Activated naive CD8-positive, alpha-beta T cell treated with anti-CD3 and anti-CD28 coated beads for 36 hours (primary cell): ENCODE measurements at regions not wholly inside any gene's neighbourhood (a gene's known extent, or its start where the extent isn't known, plus 50 kb on each side); places are given as distances from the start of the nearest gene placed in this dataset.

ENCODE experiments used
- DNase-seq: peaks from one replicate; pipeline ENCODE4 v3.0.0; 2021
- H3K27ac Mint-ChIP-seq: one replicate; pipeline ENCODE4 v1.8.0; 2022; ENCODE audit warnings: mild to moderate bottlenecking, moderate library complexity, mixed read lengths
- H3K27me3 Mint-ChIP-seq: one replicate; pipeline ENCODE4 v1.8.0; 2022; ENCODE audit warnings: mild to moderate bottlenecking, mixed read lengths
- H3K36me3 Mint-ChIP-seq: one replicate; pipeline ENCODE4 v1.8.0; 2021; ENCODE audit warnings: mild to moderate bottlenecking, mixed read lengths
- H3K4me1 Mint-ChIP-seq: one replicate; pipeline ENCODE4 v1.8.0; 2021; ENCODE audit warnings: mixed read lengths
- H3K4me3 Mint-ChIP-seq: one replicate; pipeline ENCODE4 v1.8.0; 2022; ENCODE audit warnings: mild to moderate bottlenecking, moderate library complexity, mixed read lengths
- H3K9me3 Mint-ChIP-seq: one replicate; pipeline ENCODE4 v1.8.0; 2022; ENCODE audit warnings: mixed read lengths

DNA sequence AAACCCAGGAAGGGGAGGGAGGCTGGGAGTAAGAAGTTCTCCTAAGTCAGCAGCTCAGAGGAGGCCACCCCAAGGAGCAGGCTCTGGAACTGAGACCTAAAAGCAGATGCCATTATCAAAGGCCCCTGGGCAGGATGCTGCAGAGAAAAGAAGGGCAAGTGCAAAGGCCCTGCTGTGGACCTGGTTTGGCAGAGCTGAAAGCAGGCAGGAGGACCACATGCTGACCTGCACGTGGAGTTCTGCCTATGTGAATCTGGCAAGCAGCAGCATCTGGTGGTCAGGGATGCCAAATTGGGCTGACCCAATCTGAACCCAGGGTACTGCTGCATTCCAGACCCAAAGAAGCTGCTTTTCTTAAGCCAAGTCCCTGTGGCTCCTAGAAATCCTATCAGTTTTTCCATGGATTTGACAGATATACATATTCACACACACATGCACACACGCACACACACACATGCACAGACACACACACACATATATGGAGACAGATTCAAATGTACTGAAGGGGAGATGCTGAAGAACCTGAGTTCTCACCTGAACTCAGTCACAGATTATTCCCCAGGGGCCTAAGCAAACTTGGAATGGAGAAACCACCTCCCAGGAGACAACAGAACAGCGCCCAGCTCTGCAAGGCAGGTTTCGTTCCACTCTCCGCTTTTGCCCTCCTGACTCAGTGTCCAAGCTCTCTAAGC, 119.9 kb downstream of the FOXA2 start:
- DNase-seq: no peak
- Mint-ChIP-seq H3K4me1 (no peaks in the 10 kb centered on the region), H3K27ac (no peak overlapping the region), H3K4me3 (no peak overlapping the region), H3K36me3 (no peaks in the 10 kb centered on the region), H3K9me3 (peaks cover 3% of the 10 kb centered on the region), H3K27me3 (peaks cover 11% of the 10 kb centered on the region)

- no peak overlapping the region for H3K4me3 Mint-ChIP-seq
- H3K4me1 Mint-ChIP-seq: no peaks in the 10 kb centered on the region
- H3K36me3 Mint-ChIP-seq: no peaks in the 10 kb centered on the region
- H3K27ac Mint-ChIP-seq: no peak overlapping the region
- DNase-seq: no peak
- peaks cover 3% of the 10 kb centered on the region for H3K9me3 Mint-ChIP-seq
- peaks cover 11% of the 10 kb centered on the region for H3K27me3 Mint-ChIP-seq
These were observed 121.1 kb downstream of the FOXA2 start for GRCh38 chr20:22462975-22463914.

DNA sequence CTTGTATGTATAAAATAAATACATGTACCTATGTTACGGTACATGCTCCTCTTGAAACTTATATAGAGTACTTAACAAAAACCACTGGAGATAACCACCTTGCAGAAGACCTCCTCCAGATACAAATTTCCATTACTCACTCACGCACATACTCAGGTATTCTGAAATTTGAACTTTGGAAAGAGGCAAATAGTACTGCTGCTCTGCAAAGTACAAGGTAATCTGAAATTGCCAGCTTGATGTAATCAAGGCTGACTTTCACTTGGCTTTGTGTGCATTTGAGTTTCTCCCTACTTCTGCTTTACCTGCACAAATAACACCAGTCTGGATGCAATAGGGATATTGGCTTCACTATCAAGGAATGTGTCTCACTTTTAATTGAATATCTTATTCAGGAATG, 123.6 kb downstream of the FOXA2 start:
- Mint-ChIP-seq H3K9me3 (no peaks in the 10 kb centered on the region), H3K27ac (no peak overlapping the region), H3K36me3 (no peaks in the 10 kb centered on the region), H3K4me1 (no peaks in the 10 kb centered on the region), H3K4me3 (no peak overlapping the region), H3K27me3 (peaks cover 7% of the 10 kb centered on the region)
- no peak for DNase-seq

DNA sequence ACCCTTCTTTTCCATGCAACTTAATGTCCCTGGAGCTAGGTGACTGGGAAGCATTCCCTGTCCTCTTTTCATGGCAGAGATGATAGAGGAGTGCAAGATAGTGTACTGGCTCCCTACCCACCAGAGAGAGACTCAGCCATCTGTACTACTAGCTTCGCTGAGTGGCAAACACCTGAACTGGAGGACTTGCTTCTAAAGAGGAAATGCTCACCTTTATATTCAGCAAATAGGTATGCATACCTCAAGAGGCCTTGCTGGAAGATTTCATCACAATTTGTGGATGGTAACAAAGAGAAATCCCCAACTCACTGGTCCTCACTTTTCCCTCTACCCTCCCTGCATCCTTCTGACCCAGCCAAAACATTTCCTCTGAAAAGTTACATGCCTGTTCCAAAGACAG, 124.1 kb downstream of the FOXA2 start:
- H3K4me1 Mint-ChIP-seq: no peaks in the 10 kb centered on the region
- no peaks in the 10 kb centered on the region for H3K9me3 Mint-ChIP-seq
- H3K27ac Mint-ChIP-seq: no peak overlapping the region
- no peak for DNase-seq
- peaks cover 5% of the 10 kb centered on the region for H3K27me3 Mint-ChIP-seq
- H3K36me3 Mint-ChIP-seq: no peaks in the 10 kb centered on the region
- no peak overlapping the region for H3K4me3 Mint-ChIP-seq

DNA sequence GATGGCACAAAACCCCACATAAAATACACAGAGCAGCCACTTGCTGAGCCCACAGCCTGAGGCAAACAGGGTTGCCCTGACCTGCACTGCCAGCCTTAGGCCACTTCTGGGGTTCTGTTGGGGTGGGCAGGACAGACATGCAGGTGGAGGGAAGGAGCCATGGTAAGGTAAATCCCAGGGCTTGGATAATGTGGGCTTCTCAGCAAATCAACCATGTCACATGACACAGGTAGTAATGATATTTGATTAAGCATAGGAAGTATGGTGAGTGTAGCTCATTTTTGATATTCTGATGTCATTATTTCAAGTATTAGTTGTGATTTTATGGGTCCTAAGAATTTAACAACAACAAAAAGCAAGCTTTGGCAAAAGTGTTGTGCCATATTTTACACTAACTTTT, 124.6 kb downstream of the FOXA2 start:
- Mint-ChIP-seq H3K4me3 (no peak overlapping the region), H3K36me3 (no peaks in the 10 kb centered on the region), H3K27ac (no peak overlapping the region), H3K9me3 (no peaks in the 10 kb centered on the region), H3K27me3 (no peaks in the 10 kb centered on the region), H3K4me1 (no peaks in the 10 kb centered on the region)
- DNase-seq: no peak

DNA sequence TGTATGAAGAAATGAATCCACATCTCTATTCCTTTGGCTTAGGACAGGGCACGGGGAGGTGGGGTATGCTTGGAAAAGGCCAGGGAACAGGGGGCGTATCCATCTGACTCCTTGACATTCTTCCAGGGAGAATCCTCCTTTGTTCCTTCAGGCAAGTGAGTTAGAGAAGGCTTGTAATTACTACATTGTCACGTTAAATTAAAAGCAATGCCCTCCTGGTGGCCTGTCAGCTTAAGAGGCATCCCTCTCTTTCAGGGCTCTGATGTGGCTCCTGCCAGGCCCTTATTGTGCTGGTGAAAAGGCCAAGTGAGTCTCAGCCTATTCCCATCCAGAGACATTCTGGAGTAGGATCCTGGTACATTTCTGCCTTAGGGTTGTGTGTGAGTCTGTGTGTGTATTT, 128.3 kb downstream of the FOXA2 start:
- Mint-ChIP-seq H3K27me3 (no peaks in the 10 kb centered on the region), H3K36me3 (no peaks in the 10 kb centered on the region), H3K4me1 (no peaks in the 10 kb centered on the region), H3K9me3 (peaks cover 1% of the 10 kb centered on the region), H3K4me3 (no peak overlapping the region), H3K27ac (no peak overlapping the region)
- no peak for DNase-seq

- Mint-ChIP-seq H3K27me3 (no peaks in the 10 kb centered on the region), H3K4me3 (no peak overlapping the region), H3K9me3 (peaks cover 1% of the 10 kb centered on the region), H3K4me1 (no peaks in the 10 kb centered on the region), H3K36me3 (no peaks in the 10 kb centered on the region), H3K27ac (no peak overlapping the region)
- no peak for DNase-seq
These were observed 129.1 kb downstream of the FOXA2 start for GRCh38 chr20:22455259-22455658.

GRCh38 chr20:22453244-22454080, 130.9 kb downstream of the FOXA2 start:
- peaks cover 1% of the 10 kb centered on the region for H3K9me3 Mint-ChIP-seq
- no peak overlapping the region for H3K27ac Mint-ChIP-seq
- no peaks in the 10 kb centered on the region for H3K27me3 Mint-ChIP-seq

GRCh38 chr20:22452442-22453011, 131.8 kb downstream of the FOXA2 start:
- H3K9me3 Mint-ChIP-seq: peaks cover 1% of the 10 kb centered on the region

More at GRCh38 chr20:22453244-22454080, 130.9 kb downstream of the FOXA2 start:
- Mint-ChIP-seq H3K4me1 (no peaks in the 10 kb centered on the region), H3K36me3 (no peaks in the 10 kb centered on the region), H3K4me3 (no peak overlapping the region)
- DNase-seq: no peak

DNA sequence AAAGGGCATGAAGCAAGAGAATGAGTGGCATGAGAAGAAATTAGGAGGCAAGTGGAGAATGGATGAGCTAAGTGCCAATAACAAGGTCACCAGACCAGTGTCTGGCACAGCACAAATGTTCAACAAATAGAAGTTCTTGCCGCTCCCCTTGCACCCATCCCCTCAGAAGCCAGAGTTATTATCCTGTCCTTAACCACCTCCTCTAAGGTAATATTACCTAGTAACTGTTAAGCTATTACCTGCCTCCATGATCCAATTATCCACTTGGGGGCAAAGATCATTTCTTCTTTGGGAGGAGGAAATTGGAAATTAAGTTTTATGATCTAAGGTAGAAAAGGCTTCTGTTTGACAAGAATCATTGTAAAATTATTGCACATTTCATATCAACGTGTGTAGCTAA, 133.8 kb downstream of the FOXA2 start:
- Mint-ChIP-seq H3K4me3 (no peak overlapping the region), H3K27me3 (no peaks in the 10 kb centered on the region), H3K36me3 (no peaks in the 10 kb centered on the region), H3K27ac (no peak overlapping the region), H3K4me1 (no peaks in the 10 kb centered on the region), H3K9me3 (peaks cover 1% of the 10 kb centered on the region)
- DNase-seq: no peak

More at GRCh38 chr20:22452442-22453011, 131.8 kb downstream of the FOXA2 start:
- Mint-ChIP-seq H3K27me3 (no peaks in the 10 kb centered on the region), H3K4me1 (no peaks in the 10 kb centered on the region), H3K27ac (no peak overlapping the region), H3K4me3 (no peak overlapping the region), H3K36me3 (no peaks in the 10 kb centered on the region)
- no peak for DNase-seq

GRCh38 chr20:22449188-22449973, 135.0 kb downstream of the FOXA2 start:
- peaks cover 1% of the 10 kb centered on the region for H3K9me3 Mint-ChIP-seq
- DNase-seq: no peak
- H3K27me3 Mint-ChIP-seq: no peaks in the 10 kb centered on the region
- H3K4me3 Mint-ChIP-seq: no peak overlapping the region
- H3K36me3 Mint-ChIP-seq: no peaks in the 10 kb centered on the region
- H3K27ac Mint-ChIP-seq: no peak overlapping the region
- no peaks in the 10 kb centered on the region for H3K4me1 Mint-ChIP-seq

DNA sequence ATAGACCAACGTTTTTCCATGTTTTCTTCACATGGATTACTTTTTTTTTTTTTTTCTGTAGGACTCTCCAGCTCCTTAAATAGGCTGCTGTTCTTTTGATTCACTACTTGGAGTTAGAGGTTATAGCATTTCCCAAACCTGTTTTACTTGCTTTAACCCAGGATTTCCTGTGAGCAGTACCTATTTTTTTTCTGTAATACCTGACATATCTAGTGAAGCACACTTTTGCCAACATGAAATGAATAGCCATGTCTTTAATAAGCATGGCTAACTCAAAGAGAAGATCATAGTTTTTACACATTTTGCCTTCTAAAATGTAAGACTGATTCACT, 137.0 kb downstream of the FOXA2 start:
- Mint-ChIP-seq H3K36me3 (no peaks in the 10 kb centered on the region), H3K9me3 (peaks cover 1% of the 10 kb centered on the region), H3K27me3 (no peaks in the 10 kb centered on the region), H3K4me3 (no peak overlapping the region), H3K4me1 (no peaks in the 10 kb centered on the region), H3K27ac (no peak overlapping the region)
- DNase-seq: no peak

GRCh38 chr20:22446613-22447446, 137.5 kb downstream of the FOXA2 start:
- H3K9me3 Mint-ChIP-seq: peaks cover 1% of the 10 kb centered on the region
- no peaks in the 10 kb centered on the region for H3K27me3 Mint-ChIP-seq
- DNase-seq: no peak
- no peaks in the 10 kb centered on the region for H3K4me1 Mint-ChIP-seq
- H3K4me3 Mint-ChIP-seq: no peak overlapping the region
- no peak overlapping the region for H3K27ac Mint-ChIP-seq
- H3K36me3 Mint-ChIP-seq: no peaks in the 10 kb centered on the region
